LHCN-M2 (cell line): ENCODE measurements at regions not wholly inside any gene's neighbourhood (a gene's known extent, or its start where the extent isn't known, plus 50 kb on each side); places are given as distances from the start of the nearest gene placed in this dataset.

ENCODE experiments used
- DNase-seq: peaks from one replicate; pipeline ENCODE4 v3.0.0-alpha.2; 2012; ENCODE audit warnings: low read depth

DNA sequence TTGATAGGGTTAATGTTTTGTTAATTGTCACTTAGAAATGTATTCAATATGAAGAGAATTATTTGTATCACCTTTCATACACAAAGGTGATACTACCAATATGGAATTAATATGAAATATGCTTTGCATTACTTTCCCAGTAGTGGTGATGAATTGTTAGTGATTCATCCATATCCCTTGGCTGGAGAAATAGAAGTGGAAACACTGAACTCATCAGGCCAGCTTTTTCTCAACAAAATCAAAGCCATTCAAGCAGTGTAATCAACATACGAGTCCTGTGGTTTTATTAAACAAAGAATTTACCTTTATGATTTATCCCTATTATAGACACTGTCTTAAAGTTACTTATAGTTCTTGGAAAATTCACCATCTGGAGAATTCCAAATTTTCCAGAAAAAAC, 264.0 kb upstream of the MEF2C start:
- peak; percentile 7 for DNase-seq

GRCh38 chr5:89137148-89137547, 254.2 kb upstream of the MEF2C start:
- no peak for DNase-seq

GRCh38 chr5:89133975-89134374, 251.0 kb upstream of the MEF2C start:
- DNase-seq, result no peak

DNA sequence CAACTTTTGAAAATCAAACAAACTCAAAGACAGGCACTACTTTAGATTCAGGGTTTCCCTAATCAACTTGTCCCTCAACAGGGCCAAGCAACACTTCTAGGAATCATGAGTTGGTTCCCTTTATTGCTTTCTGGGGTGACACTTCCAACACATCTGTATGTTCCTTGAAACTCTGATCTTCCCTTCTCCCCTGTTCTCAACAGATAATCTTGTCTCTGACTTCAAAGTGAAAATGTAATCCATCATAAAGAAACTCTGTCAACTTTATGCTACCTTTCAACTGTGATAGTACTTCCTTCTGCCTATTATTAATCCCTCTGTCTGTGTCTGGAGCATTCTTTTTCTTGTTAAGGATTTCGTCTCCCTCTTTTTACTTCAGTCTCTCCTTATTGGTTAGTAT, 250.1 kb upstream of the MEF2C start:
- DNase-seq, result no peak

DNA sequence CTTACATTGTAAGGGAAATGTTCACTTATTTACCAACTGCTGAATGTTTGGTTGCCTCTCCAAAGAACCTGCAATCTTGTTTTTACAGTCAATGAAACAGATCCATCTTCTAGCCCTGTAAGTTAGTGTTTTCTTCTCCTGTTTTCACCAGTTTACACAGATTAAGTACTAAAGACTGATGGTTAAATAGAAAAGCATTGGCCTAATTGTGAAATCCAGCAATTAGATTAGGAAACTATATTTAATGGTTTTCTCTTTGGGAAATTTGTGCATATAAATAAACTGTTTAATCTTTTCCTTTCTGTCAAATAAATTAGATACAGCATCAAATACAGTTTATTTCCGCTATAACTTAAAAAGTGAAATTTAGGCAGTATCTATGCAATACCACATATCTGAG, 247.9 kb upstream of the MEF2C start:
- no peak for DNase-seq

GRCh38 chr5:89129941-89130340, 247.0 kb upstream of the MEF2C start:
- DNase-seq, result no peak

- DNase-seq, result no peak
These were observed 246.1 kb upstream of the MEF2C start for GRCh38 chr5:89128906-89129625.

GRCh38 chr5:89128092-89128491, 245.1 kb upstream of the MEF2C start:
- DNase-seq, result peak; percentile 50

GRCh38 chr5:89127191-89127590, 244.2 kb upstream of the MEF2C start:
- DNase-seq, result no peak

DNA sequence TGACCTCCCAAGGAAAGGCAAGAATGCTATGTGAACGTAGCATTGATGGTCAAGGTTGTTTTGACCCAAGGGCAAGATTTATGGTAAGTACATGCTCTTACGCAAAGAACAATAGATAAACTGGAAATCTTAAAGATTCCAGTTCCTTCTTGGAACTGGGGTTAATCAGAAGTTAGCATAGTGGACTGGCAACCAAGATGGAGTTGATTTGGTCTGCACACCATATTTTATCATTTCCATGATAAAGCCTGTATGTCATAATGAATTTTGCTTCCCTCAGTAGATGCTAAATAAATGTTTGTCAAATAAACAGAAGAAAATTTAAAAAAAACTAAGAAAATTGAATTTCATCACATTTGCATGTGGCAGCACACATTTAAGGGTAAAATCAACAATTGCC, 242.4 kb upstream of the MEF2C start:
- no peak for DNase-seq

DNA sequence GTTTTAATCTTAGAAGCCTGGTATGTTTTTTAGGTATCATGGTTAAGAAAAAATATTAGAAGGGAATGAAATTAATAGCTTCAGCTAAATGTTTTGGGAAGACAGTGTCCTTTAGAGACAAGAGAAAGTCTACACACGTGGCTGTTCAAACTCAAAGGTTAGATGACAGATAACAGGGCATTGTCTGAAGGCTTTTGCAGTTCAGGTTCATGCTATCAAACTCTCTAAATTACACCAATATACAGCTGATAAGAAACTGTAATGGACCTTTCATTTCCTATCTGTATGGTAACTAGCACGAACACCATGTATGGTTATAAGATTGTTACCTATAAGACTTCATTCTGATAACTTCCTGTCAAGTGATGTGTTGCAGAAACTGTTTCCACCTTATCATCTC, 240.6 kb upstream of the MEF2C start:
- DNase-seq, result no peak

DNA sequence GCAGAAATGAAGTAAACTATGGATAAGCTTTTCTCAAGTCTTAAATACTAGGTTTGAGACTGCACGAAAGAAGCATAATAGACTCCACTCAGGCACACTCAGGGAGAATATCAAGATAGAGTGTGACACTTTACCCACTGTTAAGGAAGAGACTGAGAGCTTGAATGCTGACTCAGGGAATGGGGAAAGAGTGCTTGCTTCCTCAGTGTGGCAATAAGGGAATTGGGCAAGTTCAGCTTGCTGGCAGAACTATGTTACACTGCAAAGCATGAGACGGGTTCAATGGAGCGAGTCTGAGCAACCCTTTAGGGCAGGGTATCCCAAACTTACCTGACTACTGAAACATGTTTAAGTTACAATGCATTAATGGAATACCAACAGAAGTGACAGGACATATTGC, 237.7 kb upstream of the MEF2C start:
- DNase-seq, result peak; percentile 19

DNA sequence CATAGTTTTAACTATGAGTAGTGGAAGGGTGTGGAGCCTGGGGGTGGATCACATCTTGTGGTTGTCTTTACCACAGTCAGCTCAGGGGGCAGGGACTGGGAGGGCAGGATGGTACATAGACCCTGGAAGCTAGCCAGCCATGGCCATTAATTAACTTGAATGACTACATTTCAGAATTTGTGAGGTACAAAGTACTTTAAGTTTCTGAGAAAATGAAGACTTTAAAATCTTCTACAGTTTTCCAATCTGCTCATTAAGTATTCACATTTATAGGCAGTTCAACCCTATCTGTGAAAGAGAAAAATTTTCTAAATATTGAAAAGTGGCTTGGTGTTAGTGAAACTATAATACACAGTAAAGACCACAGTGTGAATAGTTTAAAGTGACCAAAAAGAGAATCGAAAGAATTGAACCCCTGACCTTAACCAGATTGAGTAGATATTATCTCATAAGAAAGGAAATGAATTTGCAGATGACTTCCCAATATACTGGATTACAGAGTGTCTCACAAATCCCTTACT, 234.2 kb upstream of the MEF2C start:
- DNase-seq, result peak; percentile 58

DNA sequence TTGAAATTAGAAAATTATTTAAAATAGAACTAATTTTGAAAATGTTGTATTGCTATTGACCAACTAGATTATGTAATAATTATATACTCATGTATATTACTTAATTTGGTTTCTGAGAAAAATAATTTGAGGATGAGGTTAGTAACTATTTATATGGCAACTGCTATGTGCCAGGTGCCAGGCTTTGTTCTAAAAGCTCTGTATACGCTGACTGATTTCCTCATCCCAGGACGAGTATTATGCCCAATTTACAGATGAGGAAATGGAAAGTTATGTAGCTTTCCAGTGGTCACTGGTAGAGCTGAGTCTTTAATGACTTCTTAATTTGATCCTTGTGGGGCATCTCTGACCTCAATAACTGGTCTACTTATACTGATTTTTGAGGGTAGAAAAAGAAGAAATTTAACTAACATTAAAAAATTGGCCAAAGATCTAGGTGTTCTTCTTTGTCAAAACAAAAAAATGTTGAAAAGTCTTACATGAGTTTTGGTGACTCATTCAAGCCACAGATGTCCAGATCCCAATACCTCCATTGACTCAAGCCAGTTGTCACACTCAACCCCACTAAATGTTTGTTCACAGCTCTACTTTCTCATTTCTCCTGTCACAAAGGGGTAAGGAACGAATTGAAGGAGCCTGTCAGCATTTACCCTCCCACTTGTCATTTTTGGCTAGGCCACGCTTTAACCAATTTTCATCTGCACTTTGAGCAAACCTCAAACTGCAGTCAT, 228.1 kb upstream of the MEF2C start:
- peak; percentile 66 for DNase-seq

- no peak for DNase-seq
These were observed 223.5 kb upstream of the MEF2C start for GRCh38 chr5:89106480-89106879.

GRCh38 chr5:89105836-89106235, 222.9 kb upstream of the MEF2C start:
- peak; percentile 27 for DNase-seq

DNA sequence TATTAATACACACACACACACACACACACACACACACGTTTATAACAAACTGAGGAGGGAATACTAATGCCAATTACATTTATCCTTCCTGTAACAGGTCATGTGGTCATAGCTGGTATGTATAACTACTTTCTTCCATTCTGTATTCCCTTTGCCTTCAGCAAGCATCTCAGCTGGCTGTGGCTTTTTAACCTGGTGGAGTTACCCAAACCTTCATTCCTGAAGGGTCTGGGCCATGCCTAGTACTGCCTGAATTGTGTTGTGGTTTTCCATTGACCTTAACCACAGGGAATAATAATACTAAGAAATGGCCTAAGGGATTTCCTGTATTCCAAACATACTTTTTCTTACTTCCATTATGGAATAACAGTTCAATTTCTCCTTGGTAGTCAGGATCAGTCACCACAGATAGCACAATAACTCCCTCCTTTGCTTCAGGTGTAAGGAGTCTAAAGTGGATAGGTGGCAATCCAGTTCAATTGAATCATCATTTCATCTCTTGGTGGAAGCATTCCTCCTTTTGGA, 222.2 kb upstream of the MEF2C start:
- peak; percentile 34 for DNase-seq

GRCh38 chr5:89098199-89098756, 215.3 kb upstream of the MEF2C start:
- DNase-seq, result no peak

DNA sequence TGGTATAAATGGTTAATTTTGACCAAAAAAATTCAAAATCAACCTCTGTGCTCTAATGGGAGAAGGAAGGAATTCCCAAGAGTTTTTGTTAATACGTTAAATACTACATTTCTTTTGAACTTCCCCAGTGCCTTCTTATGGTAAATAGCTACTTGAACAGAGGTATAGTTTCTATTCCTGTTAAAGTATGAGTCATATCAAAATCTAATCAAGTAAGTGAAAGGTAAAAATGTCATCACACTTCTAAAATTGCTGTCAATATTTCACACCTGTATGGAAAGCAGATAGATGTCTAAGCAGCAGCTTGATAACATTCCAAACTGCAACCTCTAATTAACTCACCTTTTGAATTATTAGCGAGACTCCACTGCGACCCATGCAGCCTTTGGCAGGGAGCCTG, 214.1 kb upstream of the MEF2C start:
- no peak for DNase-seq

GRCh38 chr5:89095341-89095740, 212.4 kb upstream of the MEF2C start:
- no peak for DNase-seq

GRCh38 chr5:89090037-89090436, 207.1 kb upstream of the MEF2C start:
- DNase-seq, result no peak

GRCh38 chr5:89087551-89088318, 204.8 kb upstream of the MEF2C start:
- DNase-seq, result no peak
